Stimulated activated CD4-positive, alpha-beta T cell treated with anti-CD3 and anti-CD28 coated beads, Interleukin-15, amount 100 ng/mL, for 48 hours (primary cell): ENCODE measurements at regions not wholly inside any gene's neighbourhood (a gene's known extent, or its start where the extent isn't known, plus 50 kb on each side); places are given as distances from the start of the nearest gene placed in this dataset.
"Not testable (repeated sequence)": the region's sequence is repeated elsewhere in the genome, so short reads cannot be mapped to it uniquely, and the experiment has no call there.

ENCODE experiments used
- DNase-seq, 2 donors: peaks; one replicate each; pipeline ENCODE4 v3.0.0-alpha.2; 2020; ENCODE audit warnings: low read depth in 2 of 2

GRCh38 chr7:42567051-42567450 is 330.0 kb upstream of the GLI3 start:
- DNase-seq = no peak

- no peak for DNase-seq
These were observed 324.8 kb upstream of the GLI3 start for GRCh38 chr7:42561797-42562196.

GRCh38 chr7:42560866-42561265 is 323.9 kb upstream of the GLI3 start:
- DNase-seq = no peak

- not testable (repeated sequence) for DNase-seq
These were observed 317.9 kb upstream of the GLI3 start for GRCh38 chr7:42554932-42555331.

- no peak for DNase-seq
These were observed 315.2 kb upstream of the GLI3 start for GRCh38 chr7:42552227-42552626.

GRCh38 chr7:42550706-42551470 is 313.9 kb upstream of the GLI3 start:
- DNase-seq = no peak

- no peak for DNase-seq
These were observed 313.0 kb upstream of the GLI3 start for GRCh38 chr7:42549866-42550485.

- no peak for DNase-seq
These were observed 312.0 kb upstream of the GLI3 start for GRCh38 chr7:42548816-42549611.

- DNase-seq = no peak
These were observed 308.2 kb upstream of the GLI3 start for GRCh38 chr7:42545049-42545724.

- DNase-seq = no peak
These were observed 306.9 kb upstream of the GLI3 start for GRCh38 chr7:42543953-42544352.

GRCh38 chr7:42542446-42542845 is 305.4 kb upstream of the GLI3 start:
- DNase-seq = not testable (repeated sequence)

GRCh38 chr7:42534441-42534840 is 297.4 kb upstream of the GLI3 start:
- no peak for DNase-seq

- no peak for DNase-seq
These were observed 290.0 kb upstream of the GLI3 start for GRCh38 chr7:42527004-42527403.

GRCh38 chr7:42522227-42522991 is 285.4 kb upstream of the GLI3 start:
- DNase-seq = no peak

GRCh38 chr7:42511027-42511426 is 274.0 kb upstream of the GLI3 start:
- no peak for DNase-seq

- no peak for DNase-seq
These were observed 269.1 kb upstream of the GLI3 start for GRCh38 chr7:42506097-42506496.

- DNase-seq = no peak
These were observed 265.0 kb upstream of the GLI3 start for GRCh38 chr7:42502022-42502421.

- no peak for DNase-seq
These were observed 258.2 kb upstream of the GLI3 start for GRCh38 chr7:42495256-42495655.

- DNase-seq = no peak
These were observed 257.7 kb upstream of the GLI3 start for GRCh38 chr7:42494736-42495135.

GRCh38 chr7:42494199-42494710 is 257.2 kb upstream of the GLI3 start:
- DNase-seq = no peak
